HL-60 (cell line): ENCODE measurements at regions not wholly inside any gene's neighbourhood (a gene's known extent, or its start where the extent isn't known, plus 50 kb on each side); places are given as distances from the start of the nearest gene placed in this dataset.

Source experiments
- DNase-seq, 2 experiments: peaks; one replicate each; pipeline ENCODE4 v3.0.0-alpha.2; 2010 to 2020; ENCODE audit warnings: low read depth in 1 of 2, low spot score in 1 of 2
- H3K27ac ChIP-seq: fragments of 250-450 bp; sonication (Bioruptor Pico); replicated peaks from 2 replicates; pipeline ENCODE4 v1.5.1; 2020; ENCODE audit warnings: mild to moderate bottlenecking, moderate library complexity
- H3K27me3 ChIP-seq: fragments of 250-450 bp; sonication (Bioruptor Pico); 2 replicates; pipeline ENCODE4 v1.5.1; 2021; ENCODE audit warnings: mild to moderate bottlenecking, moderate library complexity; ENCODE audit not compliant: insufficient read depth, poor library complexity, severe bottlenecking
- H3K4me3 ChIP-seq: replicated peaks from 2 replicates; pipeline ENCODE4 v1.5.1; 2011; ENCODE audit warnings: mild to moderate bottlenecking, control low read depth, low read length; ENCODE audit not compliant: insufficient read depth
- GABPA ChIP-seq: IDR thresholded peaks from 2 replicates; pipeline ENCODE4 v1.6.1; 2012; ENCODE audit warnings: low read depth
- POLR2AphosphoS5 ChIP-seq: IDR thresholded peaks from 2 replicates; pipeline ENCODE4 v1.6.1; 2012; ENCODE audit warnings: low read depth
- SPI1 ChIP-seq: IDR thresholded peaks from 2 replicates; pipeline ENCODE4 v1.6.1; 2012; ENCODE audit warnings: low read depth, mild to moderate bottlenecking, borderline replicate concordance
- TF ChIP-seq, protein P1 (sequence below): IDR thresholded peaks from 2 replicates; pipeline ENCODE4 v1.6.1; 2012; ENCODE audit warnings: low read depth; ENCODE audit not compliant: insufficient replicate concordance
- TF ChIP-seq, protein P2 (sequence below): IDR thresholded peaks from one replicate; pipeline ENCODE4 v1.5.1; 2011; ENCODE audit warnings: low read length, control low read depth, inconsistent platforms; ENCODE audit not compliant: insufficient read depth

DNA sequence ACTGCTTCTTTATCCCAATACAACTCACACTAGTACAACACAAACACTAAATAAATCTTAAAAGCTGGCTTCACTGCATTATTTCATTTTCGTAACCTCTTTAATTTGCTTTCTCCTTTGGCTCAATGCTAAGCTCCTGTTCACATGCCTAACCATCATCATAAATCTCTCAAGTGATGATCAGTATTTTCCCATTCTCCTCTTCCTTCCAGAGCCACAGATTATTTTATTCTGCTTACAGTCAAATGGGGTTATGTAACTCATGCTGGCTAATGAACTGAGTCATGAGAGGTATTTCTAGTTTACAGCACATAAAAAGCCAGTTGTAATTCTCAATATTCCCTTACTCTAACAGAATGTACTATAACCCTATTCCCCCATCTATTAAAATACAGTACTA lies 350.4 kb upstream of the ZC3H15 start:
- TF ChIP-seq, protein P1, sequence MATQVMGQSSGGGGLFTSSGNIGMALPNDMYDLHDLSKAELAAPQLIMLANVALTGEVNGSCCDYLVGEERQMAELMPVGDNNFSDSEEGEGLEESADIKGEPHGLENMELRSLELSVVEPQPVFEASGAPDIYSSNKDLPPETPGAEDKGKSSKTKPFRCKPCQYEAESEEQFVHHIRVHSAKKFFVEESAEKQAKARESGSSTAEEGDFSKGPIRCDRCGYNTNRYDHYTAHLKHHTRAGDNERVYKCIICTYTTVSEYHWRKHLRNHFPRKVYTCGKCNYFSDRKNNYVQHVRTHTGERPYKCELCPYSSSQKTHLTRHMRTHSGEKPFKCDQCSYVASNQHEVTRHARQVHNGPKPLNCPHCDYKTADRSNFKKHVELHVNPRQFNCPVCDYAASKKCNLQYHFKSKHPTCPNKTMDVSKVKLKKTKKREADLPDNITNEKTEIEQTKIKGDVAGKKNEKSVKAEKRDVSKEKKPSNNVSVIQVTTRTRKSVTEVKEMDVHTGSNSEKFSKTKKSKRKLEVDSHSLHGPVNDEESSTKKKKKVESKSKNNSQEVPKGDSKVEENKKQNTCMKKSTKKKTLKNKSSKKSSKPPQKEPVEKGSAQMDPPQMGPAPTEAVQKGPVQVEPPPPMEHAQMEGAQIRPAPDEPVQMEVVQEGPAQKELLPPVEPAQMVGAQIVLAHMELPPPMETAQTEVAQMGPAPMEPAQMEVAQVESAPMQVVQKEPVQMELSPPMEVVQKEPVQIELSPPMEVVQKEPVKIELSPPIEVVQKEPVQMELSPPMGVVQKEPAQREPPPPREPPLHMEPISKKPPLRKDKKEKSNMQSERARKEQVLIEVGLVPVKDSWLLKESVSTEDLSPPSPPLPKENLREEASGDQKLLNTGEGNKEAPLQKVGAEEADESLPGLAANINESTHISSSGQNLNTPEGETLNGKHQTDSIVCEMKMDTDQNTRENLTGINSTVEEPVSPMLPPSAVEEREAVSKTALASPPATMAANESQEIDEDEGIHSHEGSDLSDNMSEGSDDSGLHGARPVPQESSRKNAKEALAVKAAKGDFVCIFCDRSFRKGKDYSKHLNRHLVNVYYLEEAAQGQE, result no peak
- no peak for TF ChIP-seq GABPA
- no peak for TF ChIP-seq POLR2AphosphoS5
- TF ChIP-seq SPI1, result no peak
- TF ChIP-seq, protein P2, sequence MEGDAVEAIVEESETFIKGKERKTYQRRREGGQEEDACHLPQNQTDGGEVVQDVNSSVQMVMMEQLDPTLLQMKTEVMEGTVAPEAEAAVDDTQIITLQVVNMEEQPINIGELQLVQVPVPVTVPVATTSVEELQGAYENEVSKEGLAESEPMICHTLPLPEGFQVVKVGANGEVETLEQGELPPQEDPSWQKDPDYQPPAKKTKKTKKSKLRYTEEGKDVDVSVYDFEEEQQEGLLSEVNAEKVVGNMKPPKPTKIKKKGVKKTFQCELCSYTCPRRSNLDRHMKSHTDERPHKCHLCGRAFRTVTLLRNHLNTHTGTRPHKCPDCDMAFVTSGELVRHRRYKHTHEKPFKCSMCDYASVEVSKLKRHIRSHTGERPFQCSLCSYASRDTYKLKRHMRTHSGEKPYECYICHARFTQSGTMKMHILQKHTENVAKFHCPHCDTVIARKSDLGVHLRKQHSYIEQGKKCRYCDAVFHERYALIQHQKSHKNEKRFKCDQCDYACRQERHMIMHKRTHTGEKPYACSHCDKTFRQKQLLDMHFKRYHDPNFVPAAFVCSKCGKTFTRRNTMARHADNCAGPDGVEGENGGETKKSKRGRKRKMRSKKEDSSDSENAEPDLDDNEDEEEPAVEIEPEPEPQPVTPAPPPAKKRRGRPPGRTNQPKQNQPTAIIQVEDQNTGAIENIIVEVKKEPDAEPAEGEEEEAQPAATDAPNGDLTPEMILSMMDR, result no peak
- Histone ChIP-seq H3K27me3 (no peaks in the 10 kb centered on the region), H3K4me3 (no peak overlapping the region), H3K27ac (no peak overlapping the region)
- no peak for DNase-seq

DNA sequence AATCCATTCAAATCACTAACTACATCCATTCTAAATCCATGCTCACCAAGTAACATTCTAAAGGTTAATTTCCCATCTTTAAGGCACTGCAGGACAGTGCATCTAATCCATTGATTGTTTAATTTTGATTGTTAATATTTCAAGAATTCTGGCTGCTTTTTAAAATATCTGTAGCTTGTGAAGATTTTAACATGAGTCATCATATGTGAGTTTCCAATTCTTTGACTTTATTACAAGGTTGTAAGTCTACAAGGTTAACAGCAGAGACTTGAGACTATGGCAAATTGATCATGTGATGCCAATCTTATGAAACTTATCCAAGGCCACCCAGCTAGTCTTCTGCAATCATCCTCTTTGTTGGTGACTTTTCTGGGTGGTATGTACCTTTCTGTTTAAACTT lies 349.2 kb upstream of the ZC3H15 start:
- no peak overlapping the region for H3K27ac ChIP-seq
- no peaks in the 10 kb centered on the region for H3K27me3 ChIP-seq
- no peak for TF ChIP-seq SPI1
- TF ChIP-seq POLR2AphosphoS5, result no peak
- DNase-seq, result no peak
- H3K4me3 ChIP-seq, result no peak overlapping the region

DNA sequence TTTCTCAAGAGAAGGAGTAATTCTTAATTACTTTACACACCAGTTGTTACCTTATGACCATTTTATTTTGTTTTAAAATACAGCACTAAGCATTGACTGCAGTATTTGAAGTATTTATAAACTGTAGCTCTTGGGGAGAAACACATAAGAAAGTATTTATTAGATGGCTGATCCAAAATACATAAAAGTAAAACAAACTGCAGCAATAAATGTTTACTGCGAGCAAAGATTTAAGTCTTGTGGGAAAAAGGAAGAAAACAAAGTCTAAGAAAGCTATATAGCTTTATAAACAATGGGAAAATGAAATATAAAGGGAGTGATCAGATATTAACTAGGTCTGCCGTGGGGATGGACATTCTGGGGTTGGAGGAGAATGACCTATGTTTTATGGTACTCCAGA lies 347.2 kb upstream of the ZC3H15 start:
- Histone ChIP-seq H3K4me3 (no peak overlapping the region), H3K27ac (no peak overlapping the region)
- TF ChIP-seq, protein P1, result no peak
- TF ChIP-seq GABPA (no peak), SPI1 (no peak), POLR2AphosphoS5 (no peak)
- TF ChIP-seq, protein P2, result no peak

DNA sequence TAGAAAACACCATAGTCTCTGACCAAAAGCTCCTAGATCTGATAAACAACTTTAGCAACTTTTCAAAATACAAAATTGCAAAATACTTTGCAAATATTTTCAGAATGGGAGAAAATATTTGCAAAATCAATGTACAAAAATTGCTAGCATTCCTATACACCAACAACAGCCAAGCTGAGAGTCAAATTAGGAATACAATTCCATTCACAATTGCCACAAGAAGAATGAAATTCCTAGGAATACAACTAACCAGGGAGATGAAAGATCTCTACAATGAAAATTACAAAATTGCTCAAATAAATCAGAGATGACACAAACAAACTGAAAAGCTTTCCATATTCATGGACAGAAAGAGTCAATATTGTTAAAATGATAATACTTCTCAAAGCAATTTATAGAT lies 327.0 kb upstream of the ZC3H15 start:
- no peak for DNase-seq
- no peaks in the 10 kb centered on the region for H3K27me3 ChIP-seq
- TF ChIP-seq SPI1, result no peak
- TF ChIP-seq GABPA, result no peak
- TF ChIP-seq POLR2AphosphoS5, result no peak
- TF ChIP-seq, protein P2, result no peak
- TF ChIP-seq, protein P1, result no peak
- H3K27ac ChIP-seq, result no peak overlapping the region
- no peak overlapping the region for H3K4me3 ChIP-seq

More for the DNA sequence above, 347.2 kb upstream of the ZC3H15 start:
- no peak for DNase-seq
- H3K27me3 ChIP-seq, result no peaks in the 10 kb centered on the region
